ENCODE measurements at regions not wholly inside any gene's neighbourhood (a gene's known extent, or its start where the extent isn't known, plus 50 kb on each side); places are given as distances from the start of the nearest gene placed in this dataset.

DNA sequence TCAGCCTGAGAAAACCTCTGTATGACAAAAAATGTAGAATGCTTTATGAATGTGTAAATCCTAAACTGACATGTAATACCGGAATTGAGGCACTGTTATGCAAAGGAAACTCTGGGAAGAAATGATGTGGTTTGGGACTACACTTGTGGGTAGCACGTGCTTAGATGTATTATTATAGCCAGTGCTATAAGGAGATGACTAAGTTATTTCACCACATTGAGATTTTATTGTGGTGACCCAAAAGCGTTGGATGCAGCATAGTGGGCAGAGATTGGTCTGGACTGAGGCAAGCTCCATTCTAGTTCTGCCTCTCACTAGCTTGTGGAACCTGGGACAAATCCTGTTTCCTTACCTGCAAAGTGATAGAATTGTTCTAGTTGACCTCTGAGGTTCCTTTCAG lies 172.2 kb downstream of the SNAPC1 start:
- 70 to 72% methylated on average over 3 of the region's 3 CpGs for WGBS, 2 donors
- Histone ChIP-seq H3K9me3 (ENCODE audit: control insufficient read depth in 2 of 2, insufficient read depth in 1 of 2, low read depth in 1 of 2, low read length in 1 of 2) (peaks cover 2% of the 10 kb centered on the region in 2 donors), H3K4me1 (ENCODE audit: control insufficient read depth in 2 of 2, insufficient read depth in 2 of 2, low read length in 1 of 2) (no peaks in the 10 kb centered on the region), H3K36me3 (ENCODE audit: control insufficient read depth in 2 of 2, insufficient read depth in 2 of 2, low read length in 1 of 2) (no peaks in the 10 kb centered on the region), H3K27ac (ENCODE audit: low read depth in 2 of 2, low read length in 1 of 2) (no peak overlapping the region), H3K4me3 (ENCODE audit: low read depth in 1 of 2, low read length in 2 of 2) (no peak overlapping the region), H3K27me3 (ENCODE audit: control insufficient read depth in 1 of 2, insufficient read depth in 2 of 2, low read length in 2 of 2) (peaks cover 0 to 2% of the 10 kb centered on the region in 2 donors)

DNA sequence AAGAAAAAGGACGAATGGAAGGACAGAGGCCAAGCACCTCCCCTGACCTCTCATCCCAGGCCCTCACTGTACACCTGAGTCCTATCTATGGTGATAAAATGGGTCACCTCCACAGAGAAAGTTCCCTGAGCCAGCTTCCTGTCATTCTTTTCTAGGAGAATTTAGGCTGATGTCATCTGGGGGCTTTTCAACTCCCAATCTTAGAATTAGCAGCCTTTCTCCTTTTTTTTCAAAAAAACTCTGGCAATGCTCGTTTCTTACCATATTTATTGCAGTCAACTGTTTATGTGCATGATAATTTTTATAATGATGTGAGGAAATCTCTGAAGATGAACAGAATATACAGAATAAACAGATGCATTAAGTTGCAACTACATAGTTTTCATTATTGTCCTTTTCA lies 177.6 kb downstream of the SNAPC1 start:
- WGBS, 2 donors, result 41 to 46% methylated on average over 2 of the region's 2 CpGs
- Histone ChIP-seq H3K4me3 (ENCODE audit: low read depth in 1 of 2, low read length in 2 of 2) (no peak overlapping the region), H3K27ac (ENCODE audit: low read depth in 2 of 2, low read length in 1 of 2) (no peak overlapping the region), H3K27me3 (ENCODE audit: control insufficient read depth in 1 of 2, insufficient read depth in 2 of 2, low read length in 2 of 2) (peaks cover 0 to 2% of the 10 kb centered on the region in 2 donors), H3K36me3 (ENCODE audit: control insufficient read depth in 2 of 2, insufficient read depth in 2 of 2, low read length in 1 of 2) (no peaks in the 10 kb centered on the region), H3K4me1 (ENCODE audit: control insufficient read depth in 2 of 2, insufficient read depth in 2 of 2, low read length in 1 of 2) (no peaks in the 10 kb centered on the region), H3K9me3 (ENCODE audit: control insufficient read depth in 2 of 2, insufficient read depth in 1 of 2, low read depth in 1 of 2, low read length in 1 of 2) (no peaks in the 10 kb centered on the region)

DNA sequence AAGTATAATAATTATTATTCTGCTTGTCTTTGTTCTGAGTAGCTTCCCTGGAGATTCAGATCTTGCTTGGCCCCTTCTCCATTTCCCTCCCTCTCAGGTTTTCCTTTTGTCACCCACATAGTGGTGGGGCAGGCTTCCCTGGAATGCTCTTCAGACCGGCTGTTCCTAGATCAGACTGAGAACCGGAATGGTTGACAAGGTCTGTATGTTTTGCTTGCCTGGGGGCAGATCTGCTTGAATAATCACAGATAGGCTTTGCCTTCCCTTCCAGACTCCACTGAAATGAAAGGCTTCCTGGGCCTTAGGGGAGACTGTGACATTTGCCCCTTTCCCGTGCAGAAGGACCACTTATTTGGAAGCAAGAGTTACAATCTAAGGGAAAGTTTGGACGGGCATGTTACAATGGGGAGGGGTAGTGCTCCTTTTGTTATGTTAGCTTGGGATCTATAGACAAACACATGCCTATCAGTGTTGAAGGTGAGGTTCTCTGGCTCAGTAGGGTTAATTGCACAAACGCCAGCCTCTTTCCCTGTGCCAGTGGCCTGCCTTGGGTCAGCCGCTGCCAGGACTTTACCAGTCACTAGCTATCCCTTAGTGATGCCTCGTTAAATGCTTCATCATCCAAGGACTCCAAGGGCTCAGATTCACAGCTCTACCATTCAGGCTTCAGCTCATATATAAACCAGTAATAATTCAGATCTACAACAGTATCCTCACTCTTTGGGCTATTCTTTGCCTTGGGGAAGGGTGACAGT lies 178.6 kb downstream of the SNAPC1 start:
- H3K4me1 ChIP-seq (ENCODE audit: control insufficient read depth in 2 of 2, insufficient read depth in 2 of 2, low read length in 1 of 2), result no peaks in the 10 kb centered on the region
- WGBS, 2 donors, result 42 to 58% methylated on average over 7 of the region's 7 CpGs
- no peak overlapping the region for H3K4me3 ChIP-seq (ENCODE audit: low read depth in 1 of 2, low read length in 2 of 2)
- H3K27ac ChIP-seq (ENCODE audit: low read depth in 2 of 2, low read length in 1 of 2), result no peak overlapping the region
- peaks cover 0 to 2% of the 10 kb centered on the region in 2 donors for H3K27me3 ChIP-seq (ENCODE audit: control insufficient read depth in 1 of 2, insufficient read depth in 2 of 2, low read length in 2 of 2)
- H3K36me3 ChIP-seq (ENCODE audit: control insufficient read depth in 2 of 2, insufficient read depth in 2 of 2, low read length in 1 of 2), result no peaks in the 10 kb centered on the region
- H3K9me3 ChIP-seq (ENCODE audit: control insufficient read depth in 2 of 2, insufficient read depth in 1 of 2, low read depth in 1 of 2, low read length in 1 of 2), result no peaks in the 10 kb centered on the region

DNA sequence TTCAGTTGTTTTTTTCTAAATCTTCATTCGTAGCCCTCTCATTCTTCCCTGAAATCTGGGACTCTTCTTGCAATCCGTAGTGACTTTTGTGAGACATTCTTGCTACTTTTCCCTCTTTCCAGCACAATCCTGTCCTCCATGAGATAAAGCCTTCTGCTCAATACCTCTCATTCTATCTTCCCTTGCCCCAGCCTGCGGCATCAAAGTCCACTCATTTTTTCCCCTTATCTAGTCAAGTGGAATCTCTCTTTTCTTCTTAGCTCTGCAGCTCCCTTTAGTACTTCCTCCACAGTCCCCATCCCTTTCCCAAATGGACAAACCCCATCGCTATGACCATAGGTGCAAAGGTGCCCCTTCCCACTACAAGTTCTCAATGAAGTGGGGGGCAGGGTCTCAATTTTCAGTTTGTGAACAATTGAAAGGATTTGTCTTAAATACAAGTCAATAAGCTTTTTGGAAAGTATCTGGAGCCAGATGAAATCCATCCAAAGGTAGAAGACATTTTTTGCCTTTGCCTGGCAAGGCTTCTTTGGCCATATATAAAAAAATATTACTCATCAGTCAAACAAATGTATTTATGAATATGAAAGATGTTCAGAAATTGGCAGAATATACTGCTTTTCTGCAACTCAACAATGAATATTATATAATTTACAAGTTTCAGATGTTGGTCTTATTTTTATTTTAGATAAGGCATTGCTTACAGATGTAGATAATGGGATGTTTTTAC lies 179.4 kb downstream of the SNAPC1 start:
- no peaks in the 10 kb centered on the region for H3K4me1 ChIP-seq (ENCODE audit: control insufficient read depth in 2 of 2, insufficient read depth in 2 of 2, low read length in 1 of 2)
- no peaks in the 10 kb centered on the region for H3K36me3 ChIP-seq (ENCODE audit: control insufficient read depth in 2 of 2, insufficient read depth in 2 of 2, low read length in 1 of 2)
- H3K27me3 ChIP-seq (ENCODE audit: control insufficient read depth in 1 of 2, insufficient read depth in 2 of 2, low read length in 2 of 2), result no peaks in the 10 kb centered on the region
- no peak overlapping the region for H3K27ac ChIP-seq (ENCODE audit: low read depth in 2 of 2, low read length in 1 of 2)
- no peak overlapping the region for H3K4me3 ChIP-seq (ENCODE audit: low read depth in 1 of 2, low read length in 2 of 2)
- H3K9me3 ChIP-seq (ENCODE audit: control insufficient read depth in 2 of 2, insufficient read depth in 1 of 2, low read depth in 1 of 2, low read length in 1 of 2), result no peaks in the 10 kb centered on the region
- 88 to 92% methylated on average over 4 of the region's 4 CpGs for WGBS, 2 donors

DNA sequence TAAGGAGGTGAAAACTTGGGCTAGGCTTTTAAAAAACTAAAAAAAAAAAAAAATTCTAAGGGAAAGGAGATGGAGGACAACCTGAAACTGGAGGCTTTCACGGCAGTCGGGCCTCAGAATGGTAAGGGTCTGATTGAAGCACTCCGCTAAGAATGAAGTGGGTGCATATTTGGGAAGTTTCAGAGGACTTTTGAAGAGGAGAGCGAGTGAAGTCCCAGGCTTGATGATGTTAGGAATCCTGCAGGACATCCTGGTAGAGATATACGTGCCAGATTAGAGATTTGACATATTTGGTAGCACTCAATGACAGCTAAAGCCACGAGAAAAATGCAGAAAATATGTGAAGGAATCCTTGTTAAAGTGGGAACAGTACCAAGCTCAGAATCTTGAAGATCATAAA lies 186.2 kb downstream of the SNAPC1 start:
- Histone ChIP-seq H3K27ac (ENCODE audit: low read depth in 2 of 2, low read length in 1 of 2) (no peak overlapping the region), H3K9me3 (ENCODE audit: control insufficient read depth in 2 of 2, insufficient read depth in 1 of 2, low read depth in 1 of 2, low read length in 1 of 2) (no peaks in the 10 kb centered on the region), H3K36me3 (ENCODE audit: control insufficient read depth in 2 of 2, insufficient read depth in 2 of 2, low read length in 1 of 2) (no peaks in the 10 kb centered on the region), H3K4me3 (ENCODE audit: low read depth in 1 of 2, low read length in 2 of 2) (no peak overlapping the region), H3K27me3 (ENCODE audit: control insufficient read depth in 1 of 2, insufficient read depth in 2 of 2, low read length in 2 of 2) (no peaks in the 10 kb centered on the region), H3K4me1 (ENCODE audit: control insufficient read depth in 2 of 2, insufficient read depth in 2 of 2, low read length in 1 of 2) (no peaks in the 10 kb centered on the region)
- 75 to 80% methylated on average over 6 of the region's 6 CpGs for WGBS, 2 donors

DNA sequence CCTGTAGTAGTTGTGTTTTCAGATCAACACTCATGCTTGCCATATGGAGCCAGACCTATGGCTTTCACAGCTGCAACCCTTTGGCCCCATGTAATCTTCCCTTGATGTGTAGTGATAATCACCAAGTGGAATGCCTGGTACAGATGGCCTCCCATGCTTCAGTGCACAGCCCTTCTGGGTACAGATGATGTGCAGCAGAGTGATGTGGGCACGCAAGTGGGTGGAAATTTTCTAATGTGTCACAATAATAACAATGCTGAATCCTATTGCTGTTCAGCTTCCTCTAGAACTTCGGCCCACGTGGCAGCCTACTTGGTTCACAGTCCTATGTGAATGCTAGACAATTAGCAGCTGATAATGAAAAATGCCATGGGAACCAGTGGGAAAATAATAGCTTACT lies 188.1 kb downstream of the SNAPC1 start:
- Histone ChIP-seq H3K36me3 (ENCODE audit: control insufficient read depth in 2 of 2, insufficient read depth in 2 of 2, low read length in 1 of 2) (no peaks in the 10 kb centered on the region), H3K4me3 (ENCODE audit: low read depth in 1 of 2, low read length in 2 of 2) (no peak overlapping the region), H3K27me3 (ENCODE audit: control insufficient read depth in 1 of 2, insufficient read depth in 2 of 2, low read length in 2 of 2) (no peaks in the 10 kb centered on the region), H3K27ac (ENCODE audit: low read depth in 2 of 2, low read length in 1 of 2) (no peak overlapping the region), H3K9me3 (ENCODE audit: control insufficient read depth in 2 of 2, insufficient read depth in 1 of 2, low read depth in 1 of 2, low read length in 1 of 2) (no peaks in the 10 kb centered on the region), H3K4me1 (ENCODE audit: control insufficient read depth in 2 of 2, insufficient read depth in 2 of 2, low read length in 1 of 2) (no peaks in the 10 kb centered on the region)
- 78 to 83% methylated on average over 3 of the region's 3 CpGs for WGBS, 2 donors

DNA sequence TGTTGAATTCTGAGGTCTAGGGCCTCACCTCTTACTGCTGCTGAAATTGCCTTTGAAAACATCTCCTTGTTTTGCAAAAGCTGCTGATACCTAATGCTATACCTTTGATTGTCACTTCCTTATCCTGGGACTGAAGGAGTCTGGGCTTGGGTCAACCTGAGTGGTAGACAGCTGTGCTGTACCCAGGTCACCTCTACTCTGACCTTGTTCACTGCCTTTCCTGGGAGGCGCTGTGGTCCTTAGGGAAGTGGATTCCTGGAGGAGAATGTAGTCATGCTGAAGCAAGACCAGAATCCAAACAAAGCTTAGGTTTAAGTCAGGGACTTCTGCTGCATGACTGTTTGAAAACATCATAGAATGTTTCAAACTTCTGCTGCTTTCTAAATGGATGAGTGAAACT lies 191.4 kb downstream of the SNAPC1 start:
- H3K27ac ChIP-seq (ENCODE audit: low read depth in 2 of 2, low read length in 1 of 2), result no peak overlapping the region
- H3K9me3 ChIP-seq (ENCODE audit: control insufficient read depth in 2 of 2, insufficient read depth in 1 of 2, low read depth in 1 of 2, low read length in 1 of 2), result no peaks in the 10 kb centered on the region
- WGBS, 2 donors, result 63 to 70% methylated on average over 1 of the region's 1 CpG

DNA sequence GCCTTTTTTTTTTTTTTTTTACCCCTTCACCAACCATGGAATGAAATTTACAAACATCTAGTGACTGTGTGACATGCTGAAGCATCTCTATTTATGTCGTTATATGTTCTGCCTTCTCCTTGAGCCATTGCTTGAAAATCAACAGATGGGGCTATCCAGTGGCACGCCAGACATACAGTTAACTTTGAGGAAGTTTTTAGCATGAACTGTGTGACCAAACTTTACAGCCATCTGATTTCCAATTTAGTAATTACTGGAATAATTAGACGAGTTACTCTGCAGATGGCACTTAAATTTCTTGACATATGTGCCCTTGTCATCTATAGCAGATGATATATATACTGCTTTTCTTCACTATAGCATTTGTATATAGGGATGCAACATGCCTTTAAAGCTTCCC lies 192.1 kb downstream of the SNAPC1 start:
- no peaks in the 10 kb centered on the region for H3K27me3 ChIP-seq (ENCODE audit: control insufficient read depth in 1 of 2, insufficient read depth in 2 of 2, low read length in 2 of 2)
- no peaks in the 10 kb centered on the region for H3K4me1 ChIP-seq (ENCODE audit: control insufficient read depth in 2 of 2, insufficient read depth in 2 of 2, low read length in 1 of 2)
- H3K9me3 ChIP-seq (ENCODE audit: control insufficient read depth in 2 of 2, insufficient read depth in 1 of 2, low read depth in 1 of 2, low read length in 1 of 2), result no peaks in the 10 kb centered on the region
- H3K36me3 ChIP-seq (ENCODE audit: control insufficient read depth in 2 of 2, insufficient read depth in 2 of 2, low read length in 1 of 2), result no peaks in the 10 kb centered on the region
- 73 to 76% methylated on average over 3 of the region's 3 CpGs for WGBS, 2 donors
- no peak overlapping the region for H3K27ac ChIP-seq (ENCODE audit: low read depth in 2 of 2, low read length in 1 of 2)
- no peak overlapping the region for H3K4me3 ChIP-seq (ENCODE audit: low read depth in 1 of 2, low read length in 2 of 2)

More for the DNA sequence above, 191.4 kb downstream of the SNAPC1 start:
- Histone ChIP-seq H3K4me3 (ENCODE audit: low read depth in 1 of 2, low read length in 2 of 2) (no peak overlapping the region), H3K4me1 (ENCODE audit: control insufficient read depth in 2 of 2, insufficient read depth in 2 of 2, low read length in 1 of 2) (no peaks in the 10 kb centered on the region), H3K27me3 (ENCODE audit: control insufficient read depth in 1 of 2, insufficient read depth in 2 of 2, low read length in 2 of 2) (no peaks in the 10 kb centered on the region), H3K36me3 (ENCODE audit: control insufficient read depth in 2 of 2, insufficient read depth in 2 of 2, low read length in 1 of 2) (no peaks in the 10 kb centered on the region)

DNA sequence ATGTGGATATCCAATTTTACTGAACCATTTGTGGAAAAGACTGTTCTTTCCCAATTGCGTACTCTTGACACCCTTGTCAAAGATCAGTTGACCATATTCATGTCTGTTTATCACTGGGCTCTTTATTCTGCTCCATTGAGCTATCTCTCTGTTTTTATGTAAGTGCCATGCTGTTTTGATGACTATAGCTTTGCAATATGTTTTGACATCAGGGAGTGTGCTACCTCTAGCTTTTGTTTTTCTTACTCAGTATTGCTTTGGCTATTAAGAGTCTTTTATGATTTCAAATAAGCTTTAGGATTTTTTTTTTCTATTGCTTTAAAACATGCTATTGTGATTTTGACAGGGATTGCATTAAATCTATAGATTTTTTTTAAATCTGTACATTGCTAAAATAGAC lies 194.3 kb downstream of the SNAPC1 start:
- no peaks in the 10 kb centered on the region for H3K4me1 ChIP-seq (ENCODE audit: control insufficient read depth in 2 of 2, insufficient read depth in 2 of 2, low read length in 1 of 2)
- 87 to 90% methylated on average over 1 of the region's 1 CpG for WGBS, 2 donors

DNA sequence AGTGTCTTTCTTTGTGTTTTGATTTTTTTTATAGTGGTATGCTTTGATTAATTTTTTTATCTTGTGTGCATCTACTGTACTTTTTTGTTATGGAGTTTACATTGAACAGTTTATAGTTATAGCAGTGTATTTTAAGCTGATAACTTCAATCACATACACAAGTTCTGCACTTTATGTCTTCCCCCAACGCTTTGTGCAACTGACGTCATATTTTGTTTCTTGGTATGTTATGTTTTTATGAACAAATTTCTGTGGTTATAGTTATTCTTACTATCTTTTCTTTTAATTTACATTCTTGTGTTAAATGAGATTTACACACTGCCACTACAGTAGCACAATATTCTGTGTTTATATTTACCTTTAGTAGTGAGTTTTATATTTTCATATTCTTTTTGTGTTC lies 197.1 kb downstream of the SNAPC1 start:
- Histone ChIP-seq H3K27me3 (ENCODE audit: control insufficient read depth in 1 of 2, insufficient read depth in 2 of 2, low read length in 2 of 2) (peaks cover 0 to 3% of the 10 kb centered on the region in 2 donors), H3K4me3 (ENCODE audit: low read depth in 1 of 2, low read length in 2 of 2) (no peak overlapping the region), H3K9me3 (ENCODE audit: control insufficient read depth in 2 of 2, insufficient read depth in 1 of 2, low read depth in 1 of 2, low read length in 1 of 2) (no peaks in the 10 kb centered on the region), H3K4me1 (ENCODE audit: control insufficient read depth in 2 of 2, insufficient read depth in 2 of 2, low read length in 1 of 2) (no peaks in the 10 kb centered on the region), H3K36me3 (ENCODE audit: control insufficient read depth in 2 of 2, insufficient read depth in 2 of 2, low read length in 1 of 2) (no peaks in the 10 kb centered on the region), H3K27ac (ENCODE audit: low read depth in 2 of 2, low read length in 1 of 2) (no peak overlapping the region)
- 91 to 96% methylated on average over 2 of the region's 2 CpGs for WGBS, 2 donors

More for the DNA sequence above, 194.3 kb downstream of the SNAPC1 start:
- H3K27ac ChIP-seq (ENCODE audit: low read depth in 2 of 2, low read length in 1 of 2), result no peak overlapping the region
- H3K27me3 ChIP-seq (ENCODE audit: control insufficient read depth in 1 of 2, insufficient read depth in 2 of 2, low read length in 2 of 2), result no peaks in the 10 kb centered on the region
- no peaks in the 10 kb centered on the region for H3K36me3 ChIP-seq (ENCODE audit: control insufficient read depth in 2 of 2, insufficient read depth in 2 of 2, low read length in 1 of 2)
- H3K9me3 ChIP-seq (ENCODE audit: control insufficient read depth in 2 of 2, insufficient read depth in 1 of 2, low read depth in 1 of 2, low read length in 1 of 2), result no peaks in the 10 kb centered on the region
- no peak overlapping the region for H3K4me3 ChIP-seq (ENCODE audit: low read depth in 1 of 2, low read length in 2 of 2)
